ENCODE measurements at regions not wholly inside any gene's neighbourhood (a gene's known extent, or its start where the extent isn't known, plus 50 kb on each side); places are given as distances from the start of the nearest gene placed in this dataset.

DNA sequence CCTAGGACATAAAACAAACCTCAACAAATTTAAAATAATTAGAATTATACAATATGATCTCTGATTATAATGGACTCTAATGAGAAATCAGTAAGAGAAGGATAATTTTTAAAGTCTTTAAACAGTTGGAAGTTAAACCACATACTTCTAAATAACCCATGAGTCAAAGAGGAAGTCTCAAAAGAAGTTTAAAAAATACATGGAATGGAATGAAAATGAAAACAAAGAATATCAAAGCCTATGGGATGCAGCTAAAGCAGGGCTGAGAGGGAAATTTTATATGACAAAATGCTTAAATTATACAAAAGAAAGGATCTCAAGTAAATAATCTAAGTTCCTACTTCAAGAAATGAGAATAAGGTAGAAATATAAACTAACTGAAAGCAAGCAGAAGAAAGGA, 460.5 kb downstream of the RPS24 start:
- H3K36me3 Mint-ChIP-seq (ENCODE audit: low read depth) = no peaks in the 10 kb centered on the region
- H3K27me3 Mint-ChIP-seq (ENCODE audit: insufficient read depth) = peaks cover 16% of the 10 kb centered on the region
- intact Hi-C loops (cut with micrococcal nuclease) = no loop called here
- no peak for DNase-seq (ENCODE audit: low spot score)
- H3K4me3 Mint-ChIP-seq = no peak overlapping the region
- no peak overlapping the region for H3K27ac Mint-ChIP-seq
- no peaks in the 10 kb centered on the region for H3K4me1 Mint-ChIP-seq (ENCODE audit: low read depth)
- H3K9me3 Mint-ChIP-seq = peaks cover 16% of the 10 kb centered on the region

DNA sequence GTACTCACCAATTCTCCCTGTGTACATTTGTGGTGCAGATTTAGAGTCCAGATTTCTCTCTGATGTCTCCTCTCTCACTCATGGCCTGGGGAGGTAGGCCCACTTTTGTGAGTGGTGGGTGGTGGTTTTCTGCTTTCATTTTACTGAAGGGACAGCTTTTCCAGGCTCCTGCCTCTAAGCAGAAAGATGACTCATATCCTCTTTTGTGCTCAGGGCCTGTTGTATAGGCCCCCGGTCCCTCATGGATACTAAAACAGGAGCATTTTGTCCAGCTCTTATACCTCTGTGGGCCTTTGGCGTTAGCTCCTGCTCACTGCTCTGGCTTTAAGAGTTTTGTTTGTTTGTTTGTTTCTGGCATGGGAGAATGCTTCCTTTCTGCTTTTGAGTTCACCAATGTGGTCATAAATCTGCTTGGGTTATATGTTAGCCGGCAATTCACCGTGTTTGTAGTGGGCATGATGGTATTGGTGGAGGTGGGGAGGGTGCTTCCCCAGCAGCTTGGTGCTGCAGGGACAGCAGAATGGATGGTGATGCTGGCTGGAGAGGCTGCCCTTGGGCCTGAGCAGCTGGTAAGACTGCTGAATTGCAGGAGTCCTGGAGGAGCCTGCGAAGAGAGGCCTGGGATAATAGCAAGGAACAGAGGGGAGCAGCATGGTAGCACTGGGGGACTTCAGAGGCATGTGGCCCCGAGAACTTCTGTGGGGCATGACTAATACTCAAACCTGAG, 468.7 kb downstream of the RPS24 start:
- H3K9me3 Mint-ChIP-seq = peaks cover 4% of the 10 kb centered on the region
- no peak for DNase-seq (ENCODE audit: low spot score)
- intact Hi-C loops (cut with micrococcal nuclease) = no loop called here
- H3K27me3 Mint-ChIP-seq (ENCODE audit: insufficient read depth) = peaks cover 14% of the 10 kb centered on the region
- no peak overlapping the region for H3K27ac Mint-ChIP-seq
- no peak overlapping the region for H3K4me3 Mint-ChIP-seq
- H3K36me3 Mint-ChIP-seq (ENCODE audit: low read depth) = no peaks in the 10 kb centered on the region
- peaks cover 18% of the 10 kb centered on the region for H3K4me1 Mint-ChIP-seq (ENCODE audit: low read depth)

DNA sequence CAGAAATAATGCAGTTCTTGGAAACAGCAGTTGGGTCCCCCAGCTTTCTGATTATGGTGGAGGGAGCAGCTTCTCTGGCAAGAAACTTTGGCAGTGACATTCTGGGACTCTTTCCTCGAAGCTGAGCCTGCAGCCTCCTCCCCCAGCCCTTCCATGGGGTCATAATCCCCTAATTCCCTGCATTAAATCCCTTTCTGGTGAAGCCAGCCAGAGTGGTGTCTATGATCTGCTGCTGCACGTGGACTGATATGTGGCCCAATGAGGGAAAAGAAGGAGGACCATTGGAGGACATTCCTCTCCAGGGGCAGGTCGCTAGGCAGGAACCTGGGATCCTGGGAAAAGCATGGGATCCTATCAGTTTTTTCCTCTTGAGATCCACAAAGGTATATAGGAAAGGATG, 470.5 kb downstream of the RPS24 start:
- intact Hi-C loops (cut with micrococcal nuclease) = no loop called here
- DNase-seq (ENCODE audit: low spot score) = no peak
- H3K36me3 Mint-ChIP-seq (ENCODE audit: low read depth) = no peaks in the 10 kb centered on the region
- no peak overlapping the region for H3K27ac Mint-ChIP-seq
- no peak overlapping the region for H3K4me3 Mint-ChIP-seq
- H3K27me3 Mint-ChIP-seq (ENCODE audit: insufficient read depth) = peaks cover 5% of the 10 kb centered on the region
- H3K9me3 Mint-ChIP-seq = peaks cover 4% of the 10 kb centered on the region
- peaks cover 18% of the 10 kb centered on the region for H3K4me1 Mint-ChIP-seq (ENCODE audit: low read depth)

GRCh38 chr10:78505657-78506056, 472.0 kb downstream of the RPS24 start:
- Mint-ChIP-seq H3K36me3 (ENCODE audit: low read depth) (no peaks in the 10 kb centered on the region), H3K4me1 (ENCODE audit: low read depth) (peaks cover 18% of the 10 kb centered on the region), H3K4me3 (no peak overlapping the region), H3K9me3 (peaks cover 4% of the 10 kb centered on the region), H3K27me3 (ENCODE audit: insufficient read depth) (peaks cover 2% of the 10 kb centered on the region), H3K27ac (no peak overlapping the region)
- no peak for DNase-seq (ENCODE audit: low spot score)
- intact Hi-C loops (cut with micrococcal nuclease) = no loop called here

DNA sequence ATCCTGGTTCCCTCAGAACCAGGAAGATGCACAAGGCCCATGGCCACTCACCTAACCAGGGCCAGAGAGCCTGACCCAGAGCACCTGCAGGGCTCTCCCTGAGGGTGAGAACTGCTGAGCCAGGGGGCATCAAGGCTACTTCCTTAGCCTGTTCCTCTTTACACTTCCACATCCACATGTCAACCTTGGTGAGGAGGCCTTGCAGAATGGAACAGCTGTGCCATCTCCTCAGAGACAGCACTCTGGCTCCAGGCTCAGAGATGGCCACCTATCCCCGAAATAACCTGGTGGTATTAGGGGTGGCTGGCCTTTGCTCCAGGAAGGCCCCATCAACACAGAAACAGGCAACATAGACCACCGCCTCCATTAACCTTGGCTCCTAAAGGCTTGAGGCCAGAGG, 473.0 kb downstream of the RPS24 start:
- peaks cover 18% of the 10 kb centered on the region for H3K4me1 Mint-ChIP-seq (ENCODE audit: low read depth)
- no peak overlapping the region for H3K27ac Mint-ChIP-seq
- no peak overlapping the region for H3K4me3 Mint-ChIP-seq
- H3K27me3 Mint-ChIP-seq (ENCODE audit: insufficient read depth) = peaks cover 2% of the 10 kb centered on the region
- peaks cover 4% of the 10 kb centered on the region for H3K9me3 Mint-ChIP-seq
- intact Hi-C loops (cut with micrococcal nuclease) = no loop called here
- DNase-seq (ENCODE audit: low spot score) = no peak
- no peaks in the 10 kb centered on the region for H3K36me3 Mint-ChIP-seq (ENCODE audit: low read depth)

DNA sequence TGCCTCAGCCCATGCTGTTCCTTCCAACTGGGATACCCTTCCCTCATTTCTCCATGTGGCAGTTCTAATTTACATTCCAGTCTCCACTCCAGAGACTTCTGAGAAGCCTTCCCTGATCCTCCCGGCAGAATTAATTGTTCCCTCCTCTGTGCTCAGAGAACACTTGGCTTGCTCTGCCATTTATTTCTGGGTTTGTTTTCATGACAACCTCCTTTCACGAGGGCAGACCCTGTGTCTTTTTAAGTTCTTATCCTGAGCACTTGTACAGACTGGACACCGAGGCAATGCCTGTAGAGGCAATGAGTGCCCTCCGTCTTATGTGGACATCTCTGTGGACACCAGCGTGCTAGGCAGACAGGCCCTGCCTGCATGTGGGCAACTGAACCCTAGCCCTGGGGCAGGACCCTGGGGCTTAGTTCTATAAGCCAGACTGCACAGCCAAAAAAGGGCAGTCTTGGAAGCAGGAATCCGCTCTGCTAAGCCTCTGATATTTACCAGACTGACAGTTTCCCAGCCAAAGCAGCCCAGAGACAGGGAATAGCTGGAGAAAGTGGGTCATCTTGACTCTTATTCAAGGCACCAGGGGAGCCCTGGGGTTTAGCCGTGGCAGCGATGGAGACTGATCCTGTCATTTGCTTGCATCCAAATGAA, 474.0 kb downstream of the RPS24 start:
- Mint-ChIP-seq H3K4me3 (no peak overlapping the region), H3K27me3 (ENCODE audit: insufficient read depth) (peaks cover 2% of the 10 kb centered on the region), H3K4me1 (ENCODE audit: low read depth) (peaks cover 10% of the 10 kb centered on the region), H3K27ac (no peak overlapping the region), H3K36me3 (ENCODE audit: low read depth) (no peaks in the 10 kb centered on the region), H3K9me3 (peaks cover 4% of the 10 kb centered on the region)
- intact Hi-C loops (cut with micrococcal nuclease) = no loop called here
- DNase-seq (ENCODE audit: low spot score) = no peak

- Mint-ChIP-seq H3K27ac (no peak overlapping the region), H3K4me1 (ENCODE audit: low read depth) (peaks cover 10% of the 10 kb centered on the region), H3K9me3 (peaks cover 4% of the 10 kb centered on the region), H3K36me3 (ENCODE audit: low read depth) (no peaks in the 10 kb centered on the region), H3K27me3 (ENCODE audit: insufficient read depth) (no peaks in the 10 kb centered on the region), H3K4me3 (no peak overlapping the region)
- no peak for DNase-seq (ENCODE audit: low spot score)
- intact Hi-C loops (cut with micrococcal nuclease) = no loop called here
Measured at GRCh38 chr10:78508955-78509748, 475.5 kb downstream of the RPS24 start.

DNA sequence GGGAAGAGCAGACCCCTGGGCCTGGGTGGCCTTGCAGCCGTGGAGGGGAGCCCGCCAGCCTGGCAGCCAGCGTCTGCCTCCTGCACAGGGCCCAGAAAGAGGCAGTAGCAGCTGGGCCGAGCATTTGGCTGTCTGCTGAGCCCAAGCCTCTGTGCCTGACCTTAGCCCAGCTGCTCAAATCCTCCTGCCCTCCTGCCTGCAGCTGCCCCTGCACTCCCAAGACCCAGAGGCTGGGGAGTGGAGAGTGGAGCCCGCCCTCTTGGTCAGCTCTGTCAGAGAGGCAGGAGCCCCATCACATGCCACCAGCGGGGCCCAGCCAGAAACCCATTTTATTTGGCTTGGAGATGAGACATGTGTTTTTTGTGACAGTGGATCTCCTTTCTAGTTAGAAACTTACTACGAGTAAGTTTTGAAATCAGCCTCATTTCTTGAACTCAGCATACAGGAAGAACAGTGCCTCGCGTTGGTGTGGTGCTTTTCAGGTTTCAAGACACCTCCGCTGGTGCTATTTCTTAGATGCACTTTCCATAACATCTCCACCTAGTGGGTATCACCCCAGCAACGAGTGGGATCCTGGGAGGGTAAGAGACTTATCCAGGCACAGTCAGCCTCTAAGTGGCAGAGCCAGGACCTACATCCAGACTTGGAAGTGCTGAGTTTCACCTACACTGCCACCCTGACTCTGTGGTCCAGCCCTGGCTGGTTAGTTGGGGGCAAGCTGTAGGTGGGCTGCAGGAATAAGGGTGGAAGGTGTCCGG, 477.1 kb downstream of the RPS24 start:
- Mint-ChIP-seq H3K4me3 (no peak overlapping the region), H3K4me1 (ENCODE audit: low read depth) (peaks cover 3% of the 10 kb centered on the region), H3K36me3 (ENCODE audit: low read depth) (no peaks in the 10 kb centered on the region), H3K27me3 (ENCODE audit: insufficient read depth) (no peaks in the 10 kb centered on the region), H3K9me3 (peaks cover 4% of the 10 kb centered on the region), H3K27ac (peak overlapping the region; percentile 13)
- DNase-seq (ENCODE audit: low spot score) = no peak
- intact Hi-C loops (cut with micrococcal nuclease) = loop anchor here (10.0 kb wide), 1 partner anchor 466 kb away; no protein-coding TSS in a partner anchor

DNA sequence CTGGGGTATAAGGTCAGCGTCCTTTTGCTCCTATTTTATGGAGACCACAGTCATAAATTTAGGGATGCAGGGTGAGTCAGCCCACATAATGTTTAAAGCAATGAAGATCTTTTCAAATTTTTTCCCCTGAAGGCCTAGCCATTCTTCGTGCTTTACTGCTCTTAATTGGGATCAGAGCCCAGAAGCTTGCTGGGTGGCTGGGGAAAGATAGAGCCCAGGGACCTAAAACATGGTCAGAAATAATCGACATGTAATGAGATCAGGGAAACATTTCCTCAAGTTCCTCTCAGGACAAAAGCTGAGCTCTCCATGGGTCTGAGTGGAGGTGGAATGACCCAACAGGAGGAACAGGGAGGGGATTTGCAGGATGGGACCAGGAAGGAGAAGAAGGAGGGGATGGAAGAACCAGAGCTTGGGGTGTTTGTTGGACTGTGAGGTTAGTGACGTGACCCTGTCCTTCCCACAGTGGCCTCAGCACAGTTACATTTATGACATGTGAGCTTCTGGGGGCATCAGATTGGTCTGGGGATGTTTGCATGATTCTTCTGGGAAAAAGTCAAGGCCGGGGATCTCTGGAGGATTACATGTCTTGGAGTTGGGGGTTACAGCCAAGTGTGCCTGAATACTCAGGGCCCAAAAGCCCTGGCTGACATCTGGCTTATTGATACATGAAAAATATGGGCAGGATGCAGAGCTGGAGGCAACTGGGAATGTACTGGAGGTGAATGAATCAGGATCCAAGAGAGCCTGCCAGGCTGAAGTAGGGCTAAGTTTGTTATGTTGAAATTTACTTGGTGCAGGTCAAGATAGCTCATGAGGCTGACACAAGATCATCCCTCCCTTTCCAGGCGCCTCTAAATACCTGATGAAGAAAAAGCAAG, 477.9 kb downstream of the RPS24 start:
- DNase-seq (ENCODE audit: low spot score) = no peak
- Mint-ChIP-seq H3K36me3 (ENCODE audit: low read depth) (no peaks in the 10 kb centered on the region), H3K4me1 (ENCODE audit: low read depth) (no peaks in the 10 kb centered on the region), H3K27me3 (ENCODE audit: insufficient read depth) (no peaks in the 10 kb centered on the region), H3K27ac (no peak overlapping the region), H3K4me3 (no peak overlapping the region), H3K9me3 (no peaks in the 10 kb centered on the region)
- intact Hi-C loops (cut with micrococcal nuclease) = loop anchor here (10.0 kb wide), 1 partner anchor 467 kb away; no protein-coding TSS in a partner anchor

- H3K27ac Mint-ChIP-seq = no peak overlapping the region
- no peaks in the 10 kb centered on the region for H3K4me1 Mint-ChIP-seq (ENCODE audit: low read depth)
- no peak for DNase-seq (ENCODE audit: low spot score)
- H3K36me3 Mint-ChIP-seq (ENCODE audit: low read depth) = no peaks in the 10 kb centered on the region
- H3K27me3 Mint-ChIP-seq (ENCODE audit: insufficient read depth) = no peaks in the 10 kb centered on the region
- intact Hi-C loops (cut with micrococcal nuclease) = loop anchor here (10.0 kb wide), 1 partner anchor 467 kb away; no protein-coding TSS in a partner anchor
- no peak overlapping the region for H3K4me3 Mint-ChIP-seq
- H3K9me3 Mint-ChIP-seq = no peaks in the 10 kb centered on the region
Measured at GRCh38 chr10:78512205-78512550, 478.5 kb downstream of the RPS24 start.

DNA sequence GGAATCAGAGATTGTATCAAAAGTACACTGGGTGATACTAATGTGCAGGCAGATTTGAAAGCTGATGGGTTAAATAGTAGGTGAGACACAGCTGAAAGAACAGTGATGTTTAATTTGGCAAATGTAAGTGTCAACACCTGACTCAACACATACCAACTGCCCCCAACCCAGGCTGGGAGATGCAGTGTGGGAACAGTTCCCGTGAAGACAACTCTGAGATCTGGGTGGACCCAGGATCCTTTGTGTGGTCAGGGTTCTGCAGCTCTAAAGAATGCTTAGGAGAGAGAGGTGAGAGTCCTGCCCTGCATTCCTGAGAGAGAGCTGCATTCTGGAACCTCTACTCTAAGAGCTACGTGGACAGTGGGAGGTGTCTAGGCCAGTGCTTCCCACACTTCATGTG, 479.7 kb downstream of the RPS24 start:
- no peak for DNase-seq (ENCODE audit: low spot score)
- Mint-ChIP-seq H3K4me3 (no peak overlapping the region), H3K27ac (no peak overlapping the region), H3K36me3 (ENCODE audit: low read depth) (no peaks in the 10 kb centered on the region), H3K27me3 (ENCODE audit: insufficient read depth) (peaks cover 5% of the 10 kb centered on the region), H3K9me3 (no peaks in the 10 kb centered on the region), H3K4me1 (ENCODE audit: low read depth) (no peaks in the 10 kb centered on the region)
- intact Hi-C loops (cut with micrococcal nuclease) = loop anchor here (10.0 kb wide), 1 partner anchor 469 kb away; no protein-coding TSS in a partner anchor

DNA sequence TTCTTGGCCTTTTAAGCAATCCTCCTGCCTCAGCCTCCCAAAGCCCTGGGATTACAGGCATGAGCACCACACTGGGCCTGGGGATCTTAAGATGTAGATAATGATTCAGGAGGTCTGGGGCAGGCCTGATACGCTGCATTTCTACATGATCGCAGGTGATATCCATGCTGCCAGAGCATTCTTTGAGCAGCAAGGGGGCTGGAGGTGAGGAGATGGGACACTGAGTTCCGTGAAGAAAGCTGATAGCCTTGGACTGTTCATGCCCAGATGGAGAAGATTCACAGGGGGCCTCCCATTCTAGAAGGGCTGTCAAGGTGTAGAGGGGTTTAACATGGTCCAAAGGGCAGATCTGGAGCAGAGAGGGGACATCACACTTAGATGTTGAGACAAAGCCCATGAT, 480.3 kb downstream of the RPS24 start:
- intact Hi-C loops (cut with micrococcal nuclease) = loop anchor here (10.0 kb wide), 1 partner anchor 469 kb away; no protein-coding TSS in a partner anchor
- Mint-ChIP-seq H3K4me3 (no peak overlapping the region), H3K27ac (no peak overlapping the region)

More for the DNA sequence above, 480.3 kb downstream of the RPS24 start:
- no peaks in the 10 kb centered on the region for H3K9me3 Mint-ChIP-seq
- peaks cover 5% of the 10 kb centered on the region for H3K27me3 Mint-ChIP-seq (ENCODE audit: insufficient read depth)
- no peak for DNase-seq (ENCODE audit: low spot score)
- H3K4me1 Mint-ChIP-seq (ENCODE audit: low read depth) = no peaks in the 10 kb centered on the region
- no peaks in the 10 kb centered on the region for H3K36me3 Mint-ChIP-seq (ENCODE audit: low read depth)

Measured in activated T-helper 1 cell treated with anti-CD3 and anti-CD28 coated beads, Interleukin-12 subunit alpha, Interleukin-12 subunit beta, Interleukin-2, Interleukin-4 antibody, amounts not matched to agents 30 ng/mL and 10 ng/mL and 1 ng/mL, durations not matched to agents 14 hours and 24 hours and 36 hours (primary cell).